Cardiac fibroblast (primary cell): ENCODE measurements at regions not wholly inside any gene's neighbourhood (a gene's known extent, or its start where the extent isn't known, plus 50 kb on each side); places are given as distances from the start of the nearest gene placed in this dataset.

Experiments
- DNase-seq, 2 donors: peaks; one replicate each; pipeline versions ENCODE4 v3.0.0 to v3.0.0-alpha.2; 2010; ENCODE audit warnings: low read depth in 2 of 2
- H3K4me3 ChIP-seq, 2 donors: replicated peaks in 1 of 2; 1 replicate in 1 of 2; 2 replicates in 1 of 2; pipeline ENCODE4 v1.5.1; 2011; ENCODE audit warnings: low read depth in 2 of 2, low read length in 2 of 2, mild to moderate bottlenecking in 2 of 2, moderate library complexity in 1 of 2
- CTCF ChIP-seq: IDR thresholded peaks from one replicate; pipeline ENCODE4 v1.5.1; 2011; ENCODE audit warnings: low read depth, mild to moderate bottlenecking, low read length, inconsistent platforms

- no peak for DNase-seq
- no peak for TF ChIP-seq CTCF
- H3K4me3 ChIP-seq = no peak overlapping the region
These were observed 55.1 kb downstream of the KIF4B start for GRCh38 chr5:155068616-155069100.

- H3K4me3 ChIP-seq = no peak overlapping the region
- no peak for TF ChIP-seq CTCF
- no peak for DNase-seq
These were observed 56.4 kb downstream of the KIF4B start for GRCh38 chr5:155069961-155070360.

DNA sequence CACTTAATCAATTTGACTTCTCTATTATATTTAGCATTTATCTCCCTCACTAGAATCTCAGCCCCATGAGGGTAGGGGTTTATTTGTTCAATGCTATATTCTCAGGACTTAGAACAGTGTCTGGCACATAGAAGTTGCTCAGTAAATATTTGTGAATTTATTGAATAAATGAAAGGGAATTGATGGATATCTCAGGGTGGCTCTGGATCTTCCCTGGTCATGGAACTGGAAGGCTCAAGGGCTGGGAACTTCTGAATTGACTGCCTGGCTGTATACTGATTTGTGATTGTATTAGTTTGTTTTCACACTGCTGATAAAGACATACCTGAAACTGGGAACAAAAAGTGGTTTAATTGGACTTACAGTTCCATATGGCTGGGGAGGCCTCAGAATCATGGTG is 57.2 kb downstream of the KIF4B start:
- no peak overlapping the region for H3K4me3 ChIP-seq
- DNase-seq = no peak
- TF ChIP-seq CTCF = no peak

GRCh38 chr5:155076379-155076778 is 62.8 kb downstream of the KIF4B start:
- no peak overlapping the region for H3K4me3 ChIP-seq
- no peak for TF ChIP-seq CTCF
- DNase-seq = no peak

DNA sequence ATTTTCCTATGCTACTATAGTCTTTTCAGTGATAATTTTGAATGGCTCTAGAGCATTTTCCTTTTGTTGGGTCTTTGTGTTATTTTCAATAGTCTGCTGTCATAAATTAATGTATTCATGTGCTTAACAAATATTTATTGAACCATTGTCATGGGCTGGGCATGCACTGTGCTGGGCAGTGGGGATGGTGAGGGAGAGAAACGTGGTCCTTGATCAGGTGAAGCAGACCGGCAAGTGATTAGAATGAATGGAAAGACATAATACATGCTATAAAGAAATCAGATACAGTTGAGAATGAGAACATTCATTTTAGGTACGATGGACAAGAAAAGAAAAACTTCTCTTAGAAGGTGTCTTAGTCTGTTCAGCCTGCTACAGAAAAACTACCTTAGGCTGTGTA is 66.1 kb downstream of the KIF4B start:
- H3K4me3 ChIP-seq = no peak overlapping the region
- no peak for DNase-seq
- TF ChIP-seq CTCF = no peak

- TF ChIP-seq CTCF = no peak
- peak in 1 of 2 donors; percentile 9 for DNase-seq
- H3K4me3 ChIP-seq = no peak overlapping the region
These were observed 67.2 kb downstream of the KIF4B start for GRCh38 chr5:155080721-155081120.

DNA sequence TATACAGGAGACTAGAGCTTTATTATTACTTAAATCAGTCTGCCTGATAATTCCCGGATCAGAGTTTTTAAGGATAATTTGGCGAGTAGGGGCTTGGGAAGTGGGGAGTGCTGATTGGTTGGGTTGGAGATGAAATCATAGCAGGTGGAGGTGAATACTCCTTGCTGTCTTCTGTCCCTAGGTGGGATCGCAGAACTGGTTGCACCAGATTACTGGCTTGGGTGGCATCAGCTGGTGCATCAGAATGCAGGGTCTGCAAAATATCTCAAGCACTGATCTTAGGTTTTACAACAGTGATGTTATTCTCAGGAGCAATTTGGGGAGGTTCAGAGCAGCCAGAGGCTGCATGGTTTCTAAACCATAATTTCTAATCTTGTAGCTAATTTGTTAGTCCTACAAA is 68.1 kb downstream of the KIF4B start:
- TF ChIP-seq CTCF = no peak
- DNase-seq = no peak
- no peak overlapping the region for H3K4me3 ChIP-seq
